ENCODE measurements at regions not wholly inside any gene's neighbourhood (a gene's known extent, or its start where the extent isn't known, plus 50 kb on each side); places are given as distances from the start of the nearest gene placed in this dataset.

DNA sequence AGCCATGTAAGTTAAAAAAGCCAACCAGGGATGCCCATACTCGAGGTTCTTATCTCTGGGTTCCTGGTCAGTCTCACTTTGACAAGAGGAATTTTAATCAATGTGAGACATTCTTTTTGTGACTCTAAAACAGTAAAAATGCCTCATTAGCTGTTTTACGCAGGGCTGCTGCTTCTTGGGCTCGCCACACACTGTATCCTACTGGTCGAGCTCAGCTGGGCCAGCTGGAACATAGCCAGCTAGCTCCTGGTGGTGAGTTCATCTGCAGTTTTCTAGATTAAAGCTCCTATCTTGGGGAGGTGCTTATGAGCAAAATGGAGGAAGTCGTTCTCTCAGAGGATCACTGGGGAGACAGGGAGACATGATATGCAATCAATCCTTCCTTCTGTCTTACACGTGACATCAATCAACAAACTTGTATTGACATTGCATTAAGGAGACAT lies 55.9 kb upstream of the LEF1 start:
- no peak for FAIRE-seq
- H2AFZ ChIP-seq (ENCODE audit: low read depth, low read length), result no peak overlapping the region
- no peak overlapping the region for H3K4me3 ChIP-seq (replicated peaks in 1 of 3; ENCODE audit: insufficient read depth in 1 of 3, low read depth in 1 of 3, low read length in 3 of 3)
- intact Hi-C loops (cut with micrococcal nuclease) (no loop called here), dilution Hi-C loops (cut with MboI; ENCODE audit: extremely low pct_ligation_motif_present, low sequenced_read_pairs) (no loop called here)
- no peaks in the 10 kb centered on the region for H3K9me1 ChIP-seq (replicated peaks; ENCODE audit: control insufficient read depth, extremely low read depth, insufficient read depth, low read length)
- no peaks in the 10 kb centered on the region for H3K9me3 ChIP-seq (replicated peaks; ENCODE audit: control insufficient read depth, insufficient read depth, low read length)
- H4K20me1 ChIP-seq (replicated peaks; ENCODE audit: control insufficient read depth, extremely low read depth, insufficient read depth, low read length), result no peaks in the 10 kb centered on the region
- CTCF ChIA-PET, result no interaction called here
- POLR2A ChIA-PET, result no interaction called here
- no peaks in the 10 kb centered on the region for H3K4me1 ChIP-seq (ENCODE audit: control insufficient read depth, extremely low read depth, insufficient read depth, low read length)
- no peak overlapping the region for H3K27ac ChIP-seq (ENCODE audit: insufficient read depth, low read depth, low read length)
- H3K36me3 ChIP-seq (ENCODE audit: control insufficient read depth in 2 of 2, extremely low read depth in 1 of 2, insufficient read depth in 2 of 2, low read length in 2 of 2), result no peaks in the 10 kb centered on the region
- no peaks in the 10 kb centered on the region for H3K79me2 ChIP-seq (ENCODE audit: control insufficient read depth, insufficient read depth, low read length)
- no peak for DNase-seq (ENCODE audit: low read depth, low spot score)
- no peak overlapping the region for H3K4me2 ChIP-seq (ENCODE audit: insufficient read depth, low read length)
- BruUV-seq (replicated peaks), result no TSS peak
- TF ChIP-seq POLR2AphosphoS5 (IDR thresholded peaks at IDR 0.05; ENCODE audit: insufficient read depth, low read depth, low read length), result no peak
- no peak overlapping the region for H3K9ac ChIP-seq (replicated peaks; ENCODE audit: extremely low read depth, insufficient read depth, low read length)
- no peaks in the 10 kb centered on the region for H3K27me3 ChIP-seq (ENCODE audit: control insufficient read depth in 2 of 2, insufficient read depth in 2 of 2, low read length in 2 of 2)

DNA sequence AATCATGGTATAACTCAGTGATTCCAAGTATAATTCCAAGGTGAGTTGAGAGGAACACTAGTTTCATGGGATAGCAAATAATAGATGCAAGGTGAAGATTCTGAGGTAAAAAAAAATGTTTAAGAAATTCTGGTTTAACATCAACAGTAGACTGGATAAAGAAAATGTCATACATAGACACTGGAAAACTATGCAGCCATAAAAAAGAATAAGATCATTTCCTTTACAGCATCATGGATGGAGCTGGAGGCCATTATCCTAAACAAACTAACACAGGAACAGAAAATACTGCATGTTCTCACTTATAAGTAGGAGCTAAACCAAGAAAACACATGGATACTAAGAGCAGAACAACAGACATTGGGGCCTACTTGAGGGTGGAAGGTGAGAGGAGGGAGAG lies 54.6 kb upstream of the LEF1 start:
- no TSS peak for BruUV-seq (replicated peaks)
- H3K4me2 ChIP-seq (ENCODE audit: insufficient read depth, low read length), result no peak overlapping the region
- no peaks in the 10 kb centered on the region for H3K36me3 ChIP-seq (ENCODE audit: control insufficient read depth in 2 of 2, extremely low read depth in 1 of 2, insufficient read depth in 2 of 2, low read length in 2 of 2)
- H3K9me1 ChIP-seq (replicated peaks; ENCODE audit: control insufficient read depth, extremely low read depth, insufficient read depth, low read length), result no peaks in the 10 kb centered on the region
- dilution Hi-C loops (cut with MboI; ENCODE audit: extremely low pct_ligation_motif_present, low sequenced_read_pairs), result no loop called here
- H3K9ac ChIP-seq (replicated peaks; ENCODE audit: extremely low read depth, insufficient read depth, low read length), result no peak overlapping the region
- CTCF ChIA-PET, result no interaction called here
- intact Hi-C loops (cut with micrococcal nuclease), result no loop called here
- POLR2A ChIA-PET, result no interaction called here
- TF ChIP-seq, protein P1, sequence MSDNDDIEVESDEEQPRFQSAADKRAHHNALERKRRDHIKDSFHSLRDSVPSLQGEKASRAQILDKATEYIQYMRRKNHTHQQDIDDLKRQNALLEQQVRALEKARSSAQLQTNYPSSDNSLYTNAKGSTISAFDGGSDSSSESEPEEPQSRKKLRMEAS (IDR thresholded peaks at IDR 0.05; ENCODE audit: insufficient read depth, insufficient read length), result no peak
- TF ChIP-seq POLR2AphosphoS5 (IDR thresholded peaks at IDR 0.05; ENCODE audit: insufficient read depth, low read depth, low read length) (no peak), POLR2A (IDR thresholded peaks at IDR 0.05; ENCODE audit: low read depth, low read length) (no peak), EZH2 (IDR thresholded peaks at IDR 0.05; ENCODE audit: borderline replicate concordance, low read depth, low read length, severe bottlenecking) (no peak), FOS (IDR thresholded peaks at IDR 0.05; ENCODE audit: borderline replicate concordance, insufficient read depth, low read length) (no peak), MYC (IDR thresholded peaks at IDR 0.05; ENCODE audit: low read depth, low read length) (no peak), JUN (IDR thresholded peaks at IDR 0.05; ENCODE audit: borderline replicate concordance, insufficient read depth, insufficient read length, low read depth) (no peak)
- TF ChIP-seq, protein P2, sequence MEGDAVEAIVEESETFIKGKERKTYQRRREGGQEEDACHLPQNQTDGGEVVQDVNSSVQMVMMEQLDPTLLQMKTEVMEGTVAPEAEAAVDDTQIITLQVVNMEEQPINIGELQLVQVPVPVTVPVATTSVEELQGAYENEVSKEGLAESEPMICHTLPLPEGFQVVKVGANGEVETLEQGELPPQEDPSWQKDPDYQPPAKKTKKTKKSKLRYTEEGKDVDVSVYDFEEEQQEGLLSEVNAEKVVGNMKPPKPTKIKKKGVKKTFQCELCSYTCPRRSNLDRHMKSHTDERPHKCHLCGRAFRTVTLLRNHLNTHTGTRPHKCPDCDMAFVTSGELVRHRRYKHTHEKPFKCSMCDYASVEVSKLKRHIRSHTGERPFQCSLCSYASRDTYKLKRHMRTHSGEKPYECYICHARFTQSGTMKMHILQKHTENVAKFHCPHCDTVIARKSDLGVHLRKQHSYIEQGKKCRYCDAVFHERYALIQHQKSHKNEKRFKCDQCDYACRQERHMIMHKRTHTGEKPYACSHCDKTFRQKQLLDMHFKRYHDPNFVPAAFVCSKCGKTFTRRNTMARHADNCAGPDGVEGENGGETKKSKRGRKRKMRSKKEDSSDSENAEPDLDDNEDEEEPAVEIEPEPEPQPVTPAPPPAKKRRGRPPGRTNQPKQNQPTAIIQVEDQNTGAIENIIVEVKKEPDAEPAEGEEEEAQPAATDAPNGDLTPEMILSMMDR (IDR thresholded peaks at IDR 0.05; ENCODE audit: extremely low read depth in 1 of 2, insufficient read depth in 1 of 2, low read depth in 1 of 2, low read length in 2 of 2), result no peak
- no peak for DNase-seq (ENCODE audit: low read depth, low spot score)
- no peaks in the 10 kb centered on the region for H3K79me2 ChIP-seq (ENCODE audit: control insufficient read depth, insufficient read depth, low read length)
- no peaks in the 10 kb centered on the region for H3K4me1 ChIP-seq (ENCODE audit: control insufficient read depth, extremely low read depth, insufficient read depth, low read length)
- no peak overlapping the region for H3K4me3 ChIP-seq (replicated peaks in 1 of 3; ENCODE audit: insufficient read depth in 1 of 3, low read depth in 1 of 3, low read length in 3 of 3)
- H3K27me3 ChIP-seq (ENCODE audit: control insufficient read depth in 2 of 2, insufficient read depth in 2 of 2, low read length in 2 of 2), result no peaks in the 10 kb centered on the region
- no peak overlapping the region for H2AFZ ChIP-seq (ENCODE audit: low read depth, low read length)
- no peaks in the 10 kb centered on the region for H4K20me1 ChIP-seq (replicated peaks; ENCODE audit: control insufficient read depth, extremely low read depth, insufficient read depth, low read length)
- H3K27ac ChIP-seq (ENCODE audit: insufficient read depth, low read depth, low read length), result no peak overlapping the region
- no peaks in the 10 kb centered on the region for H3K9me3 ChIP-seq (replicated peaks; ENCODE audit: control insufficient read depth, insufficient read depth, low read length)
- no peak for FAIRE-seq

Data from endothelial cell of umbilical vein (primary cell).